Activated CD8-positive, alpha-beta memory T cell treated with anti-CD3 and anti-CD28 coated beads for 4 hours (primary cell): ENCODE measurements at regions not wholly inside any gene's neighbourhood (a gene's known extent, or its start where the extent isn't known, plus 50 kb on each side); places are given as distances from the start of the nearest gene placed in this dataset.
"Not testable (repeated sequence)": the region's sequence is repeated elsewhere in the genome, so short reads cannot be mapped to it uniquely, and the experiment has no call there.

Source experiments
- DNase-seq, 2 donors: peaks; one replicate each; pipeline ENCODE4 v3.0.0-alpha.2; 2020; ENCODE audit warnings: low read depth in 2 of 2

DNA sequence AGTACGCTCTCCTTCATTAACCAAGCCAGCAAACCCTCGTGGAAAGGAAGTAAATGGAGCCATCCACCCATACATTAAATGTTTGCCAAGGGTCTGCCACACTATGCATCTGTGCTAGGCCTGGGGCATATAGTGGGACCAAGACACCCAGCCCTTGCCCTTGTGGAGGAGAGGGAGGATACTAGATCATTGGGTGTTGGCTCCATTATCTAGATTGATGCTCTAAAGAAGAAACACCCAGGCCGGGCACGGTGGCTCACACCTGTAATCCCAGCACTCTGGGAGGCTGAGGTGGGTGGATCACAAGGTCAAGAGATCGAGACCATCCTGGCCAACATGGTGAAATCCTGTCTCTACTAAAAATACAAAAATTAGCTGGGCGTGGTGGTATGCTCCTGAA is 193.3 kb upstream of the CDH5 start:
- not testable (repeated sequence) for DNase-seq

DNA sequence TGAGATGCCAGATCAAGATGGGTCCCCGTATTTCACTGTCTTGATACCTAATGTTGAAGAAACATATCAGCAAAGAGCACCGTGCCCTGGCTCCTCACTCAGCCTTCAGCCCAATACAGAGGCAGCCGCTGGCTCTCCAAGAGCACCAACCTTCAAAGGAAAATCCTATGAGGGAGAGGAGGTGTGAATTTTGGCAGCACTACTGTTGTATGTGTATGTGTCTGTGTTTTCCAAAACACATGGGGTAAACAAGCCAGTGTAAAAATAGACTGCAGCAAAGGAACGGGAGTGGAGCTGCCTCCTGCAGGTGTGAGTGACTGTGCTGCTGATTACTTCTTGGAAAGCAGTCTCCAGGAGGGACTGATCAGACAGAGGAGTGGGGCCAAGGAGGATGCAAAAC is 194.0 kb upstream of the CDH5 start:
- no peak for DNase-seq

- no peak for DNase-seq
Measured at GRCh38 chr16:66171578-66171977, 194.9 kb upstream of the CDH5 start.

GRCh38 chr16:66170989-66171388 is 195.5 kb upstream of the CDH5 start:
- no peak for DNase-seq

DNA sequence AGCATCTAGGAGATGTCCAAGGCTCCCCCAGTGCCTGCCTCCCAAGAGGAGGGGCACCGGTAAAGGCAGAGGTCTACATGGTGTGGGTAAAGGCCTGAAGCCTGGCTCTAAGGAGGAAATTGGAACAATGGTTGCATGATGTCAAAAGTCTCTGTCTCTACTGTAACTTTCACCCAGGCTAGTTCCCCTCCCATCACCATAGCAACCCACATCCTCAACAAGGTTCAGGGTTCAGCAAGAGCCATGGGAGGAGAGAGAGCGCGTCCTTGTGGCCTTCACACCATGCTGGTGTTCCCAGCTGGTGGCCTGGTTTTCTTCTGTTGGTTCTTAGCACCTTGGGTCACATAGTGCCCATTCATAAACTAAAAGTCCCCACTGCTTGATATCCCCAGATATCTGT is 196.7 kb upstream of the CDH5 start:
- DNase-seq = no peak

- DNase-seq = no peak
Measured at GRCh38 chr16:66168777-66169176, 197.7 kb upstream of the CDH5 start.

DNA sequence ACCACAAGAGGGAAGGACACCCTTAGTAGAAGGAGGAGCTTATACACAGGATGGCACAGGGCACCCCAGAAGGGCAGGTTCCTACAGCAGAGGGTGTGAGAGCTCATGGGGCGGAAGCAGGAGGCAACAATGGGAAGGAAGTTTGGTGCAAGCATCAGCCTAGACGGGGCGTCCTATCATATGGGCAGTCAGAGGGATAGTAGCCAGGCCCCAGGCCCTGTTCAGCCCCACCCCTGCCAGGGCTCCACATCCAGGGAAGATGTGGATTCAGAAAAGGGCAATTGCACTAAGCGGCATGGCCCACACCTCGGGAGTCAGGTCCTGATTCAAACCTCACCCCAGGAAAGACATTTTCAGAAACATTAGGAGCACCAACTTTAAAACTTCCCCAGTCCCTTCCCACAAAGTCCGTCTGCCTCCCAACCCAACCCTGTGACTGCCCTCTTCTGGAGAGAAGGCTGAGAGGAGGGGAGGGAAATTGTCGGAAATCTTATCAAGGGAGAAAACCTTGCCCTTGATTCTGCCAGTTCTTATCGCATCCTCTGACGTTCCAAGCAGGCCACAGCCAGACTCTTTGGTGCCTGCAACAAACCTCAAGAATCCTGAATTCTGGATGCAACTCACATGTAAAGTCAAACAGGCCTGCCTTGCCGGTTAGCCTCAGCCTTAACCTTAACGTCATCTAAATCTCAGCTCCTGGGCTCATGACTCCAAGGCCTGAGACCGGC is 198.8 kb upstream of the CDH5 start:
- no peak for DNase-seq

DNA sequence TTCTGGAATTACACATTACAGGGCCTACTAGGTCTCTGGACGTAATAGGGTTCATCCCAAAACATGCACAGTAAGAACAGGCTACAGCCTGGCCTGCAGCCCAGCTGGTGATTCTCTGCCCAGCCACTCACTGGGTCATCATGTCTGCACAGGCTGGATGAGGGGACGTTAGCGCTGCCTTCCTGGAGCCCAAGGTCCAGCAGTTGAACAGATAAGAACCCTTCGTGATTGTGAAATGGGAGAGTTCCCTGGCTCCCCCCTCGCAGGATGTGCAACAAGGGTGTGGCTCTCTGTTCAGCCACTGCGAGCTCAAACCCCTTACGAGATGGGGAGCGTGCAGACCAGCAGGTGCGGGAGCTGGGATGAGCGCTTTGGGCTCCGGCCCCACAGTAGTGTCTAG is 200.0 kb upstream of the CDH5 start:
- no peak for DNase-seq

DNA sequence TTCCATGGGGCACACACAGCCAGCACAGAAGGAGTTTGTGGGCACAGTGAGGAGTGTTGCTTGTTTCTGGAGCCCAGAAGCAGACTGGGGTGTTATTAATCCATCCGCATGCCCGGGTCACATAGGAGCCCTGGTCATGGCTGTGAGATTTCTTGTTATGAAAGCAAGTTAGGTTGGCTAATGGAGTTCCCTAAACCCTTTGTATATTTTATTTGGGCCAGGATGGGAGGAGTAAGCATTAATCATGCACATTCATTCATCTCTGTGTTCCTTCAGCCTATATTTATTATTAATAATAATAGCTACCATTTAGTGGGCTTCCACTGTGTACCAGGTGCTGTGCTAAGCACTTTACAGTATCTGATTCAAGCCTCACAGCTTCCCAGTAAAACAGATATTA is 200.6 kb upstream of the CDH5 start:
- no peak for DNase-seq

DNA sequence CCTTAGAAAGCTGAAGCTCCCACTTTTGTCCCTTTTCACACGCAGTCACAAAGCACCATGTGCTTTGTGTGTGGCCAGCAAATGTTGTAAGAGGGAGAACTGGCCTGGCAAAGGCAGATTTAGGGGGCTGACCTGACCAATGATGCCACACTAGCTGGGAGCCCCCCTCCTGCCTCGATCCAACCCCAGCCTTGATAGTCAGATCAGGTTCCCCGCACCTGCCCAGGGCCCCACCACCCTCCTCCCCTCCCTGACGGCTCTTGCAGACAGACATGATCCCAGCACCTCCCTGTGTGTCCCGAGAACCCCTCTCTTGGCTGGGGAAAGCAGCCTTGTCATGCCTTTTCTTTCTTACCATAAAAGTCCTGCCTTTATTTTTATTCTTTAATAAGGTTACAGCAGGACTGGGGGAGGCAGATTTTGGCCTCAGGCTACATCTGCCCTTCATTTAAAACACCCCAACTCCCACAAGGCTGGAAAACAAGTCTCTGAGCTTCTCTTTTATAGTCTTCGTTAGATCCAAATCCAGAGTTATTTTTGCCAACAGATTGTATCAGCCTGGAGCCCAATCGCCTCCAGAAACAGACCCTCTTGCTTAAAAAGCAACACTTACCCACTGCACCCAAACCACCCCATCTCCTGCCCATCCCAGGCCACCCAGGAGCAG is 201.8 kb upstream of the CDH5 start:
- DNase-seq = no peak

GRCh38 chr16:66162821-66163220 is 203.7 kb upstream of the CDH5 start:
- DNase-seq = no peak

GRCh38 chr16:66161942-66162341 is 204.5 kb upstream of the CDH5 start:
- DNase-seq = no peak

- DNase-seq = no peak
Measured at GRCh38 chr16:66161269-66161668, 205.2 kb upstream of the CDH5 start.

DNA sequence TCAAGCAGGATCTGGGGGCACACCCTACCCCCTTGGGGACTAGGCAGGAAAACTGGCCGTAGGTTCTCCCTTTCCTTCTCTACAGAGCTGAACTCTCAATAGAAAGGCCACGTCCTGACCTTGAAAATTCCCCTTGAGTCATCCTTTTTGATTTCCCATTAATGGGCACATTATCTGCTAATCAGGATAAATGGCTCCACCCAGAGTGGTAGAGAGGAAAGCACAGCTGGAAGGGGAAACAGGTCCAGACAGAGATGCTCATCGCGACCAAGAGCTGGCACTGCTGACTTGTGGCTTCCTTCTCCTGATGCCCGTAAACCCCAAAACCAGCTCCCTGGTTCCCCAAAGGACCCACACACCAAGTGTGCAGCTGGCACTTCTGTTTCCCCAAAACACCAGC is 206.5 kb upstream of the CDH5 start:
- no peak for DNase-seq

DNA sequence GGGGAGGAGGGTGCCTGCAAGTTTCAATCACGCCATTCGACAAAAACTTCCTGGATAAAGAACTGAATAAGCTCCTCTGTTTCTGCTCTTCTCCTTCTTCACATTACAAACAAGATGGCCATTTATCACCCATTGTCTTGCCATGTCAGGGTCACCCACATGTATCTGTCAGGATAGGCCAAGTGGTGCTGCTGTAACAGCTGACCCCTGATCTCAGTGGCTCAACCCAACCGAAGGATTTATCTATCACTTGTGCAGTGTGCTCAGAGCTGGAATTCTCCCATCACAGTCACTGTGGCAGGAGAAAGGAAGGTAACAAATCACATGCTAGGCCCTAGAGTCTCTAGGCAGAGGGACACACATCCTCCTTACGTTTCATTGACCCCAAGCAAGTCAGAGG is 210.0 kb upstream of the CDH5 start:
- no peak for DNase-seq

DNA sequence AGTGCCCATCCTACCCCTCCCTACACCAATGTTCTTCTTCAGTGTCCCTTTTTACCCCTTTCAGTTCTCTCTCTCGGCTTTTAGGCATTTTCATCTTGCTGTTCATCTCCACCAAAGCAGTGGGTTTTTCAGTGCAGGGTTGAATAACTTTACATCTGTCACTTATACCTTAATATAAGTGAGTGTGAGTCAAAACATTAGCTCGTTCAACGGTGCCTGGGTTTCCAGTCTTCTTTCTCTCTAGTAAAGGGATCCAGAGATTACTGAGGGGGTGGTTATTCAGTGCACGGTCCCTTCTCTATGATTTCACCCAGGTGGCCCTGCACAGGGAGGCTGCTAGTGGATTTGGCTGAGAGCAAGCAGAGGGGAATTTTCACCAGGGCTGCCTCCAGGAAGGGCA is 210.6 kb upstream of the CDH5 start:
- no peak for DNase-seq

DNA sequence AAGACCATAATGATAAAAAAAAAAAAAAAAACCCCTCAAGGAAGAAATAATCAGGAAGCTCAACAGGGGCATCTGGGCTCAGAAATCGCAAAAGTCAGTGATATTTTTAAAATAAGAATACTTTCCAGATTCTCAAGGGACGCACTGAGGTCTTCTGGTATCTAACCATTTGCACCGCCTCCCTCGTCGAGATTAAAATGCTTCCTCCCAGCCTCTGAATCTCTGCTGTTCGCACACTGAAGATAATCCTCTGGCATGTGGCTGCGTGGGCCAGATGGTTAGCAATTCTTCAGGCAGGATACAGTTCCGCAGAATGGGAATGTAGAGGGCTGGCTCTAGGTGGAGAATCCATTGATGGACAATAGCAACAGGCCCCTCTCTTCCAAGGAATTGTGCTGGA is 211.7 kb upstream of the CDH5 start:
- DNase-seq = no peak

- no peak for DNase-seq
Measured at GRCh38 chr16:66152823-66153393, 213.6 kb upstream of the CDH5 start.

GRCh38 chr16:66152181-66152580 is 214.3 kb upstream of the CDH5 start:
- DNase-seq = no peak

DNA sequence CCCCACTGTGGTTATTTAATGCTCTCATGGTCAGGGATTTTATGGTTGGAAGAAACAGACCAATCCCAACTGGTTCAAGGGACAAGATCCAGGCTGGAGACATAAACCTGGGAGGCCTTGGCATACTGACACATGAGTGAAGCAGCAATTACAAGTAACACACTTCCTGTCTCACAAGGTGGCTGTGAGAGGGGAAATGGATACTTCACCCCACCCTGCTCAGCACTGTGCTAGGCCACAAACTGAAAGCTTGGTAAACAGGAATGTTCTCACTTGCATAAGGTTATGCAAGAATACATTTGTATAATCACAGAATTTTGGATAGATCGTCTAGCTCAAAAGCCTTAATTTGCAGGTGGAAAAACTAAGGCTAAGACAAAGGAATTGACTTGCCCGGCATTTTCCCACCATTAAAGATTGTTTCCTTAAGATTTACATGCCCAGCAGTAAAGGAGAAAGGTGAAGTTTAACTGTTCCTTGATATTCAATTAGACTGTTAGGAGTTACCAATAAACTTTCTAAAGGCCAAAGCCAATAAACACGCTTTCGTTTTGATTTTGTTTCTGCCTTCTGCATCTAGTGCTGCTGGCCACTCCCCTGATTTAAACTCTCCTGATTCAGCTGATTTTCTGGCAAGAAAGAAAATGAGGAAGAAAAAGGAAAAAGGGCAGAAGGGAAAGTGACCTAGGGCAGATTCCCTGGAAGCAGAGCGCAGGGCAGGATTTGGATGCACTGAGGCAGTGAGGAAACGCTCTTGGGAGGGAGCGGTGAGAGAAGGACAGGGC is 215.6 kb upstream of the CDH5 start:
- peak in 1 of 2 donors; percentile 1 for DNase-seq

DNA sequence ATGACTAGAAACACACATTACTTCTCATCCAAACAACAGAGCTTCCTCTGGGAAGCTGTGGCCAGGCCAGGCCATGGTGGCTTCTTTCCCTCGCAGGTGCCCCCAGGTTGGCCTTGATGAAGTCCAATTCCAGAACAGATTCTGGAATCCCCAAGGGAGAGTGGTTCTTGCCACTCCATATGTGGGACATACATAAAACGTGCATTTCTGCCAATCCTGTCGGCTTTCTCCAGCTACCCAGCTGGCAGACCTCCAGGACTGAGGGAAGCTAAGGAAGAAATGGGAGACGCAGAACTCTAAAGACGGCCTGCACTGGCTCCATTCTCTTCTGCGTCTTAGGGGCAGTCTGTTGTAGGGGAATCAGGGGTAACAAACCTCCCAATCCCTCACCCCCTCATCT is 219.2 kb upstream of the CDH5 start:
- DNase-seq = no peak

DNA sequence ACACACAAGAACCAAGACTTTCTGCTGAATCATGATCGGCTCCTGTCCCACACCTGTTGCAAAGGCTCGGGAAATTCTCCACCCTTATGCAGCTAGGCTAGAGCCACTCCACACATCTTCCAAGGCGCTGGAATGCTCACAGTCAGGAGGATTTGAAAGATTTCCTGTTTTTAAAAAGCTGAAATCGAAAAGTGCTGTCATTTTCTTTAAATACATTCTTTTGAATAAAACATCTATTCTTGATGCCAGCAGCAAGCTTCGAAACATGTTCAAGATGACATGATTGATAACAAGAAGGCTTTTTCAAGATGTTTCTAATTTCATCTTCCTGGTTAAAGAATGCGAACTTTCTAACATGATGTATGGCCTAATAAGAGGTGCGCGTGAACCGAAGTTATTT is 219.7 kb upstream of the CDH5 start:
- DNase-seq = no peak

DNA sequence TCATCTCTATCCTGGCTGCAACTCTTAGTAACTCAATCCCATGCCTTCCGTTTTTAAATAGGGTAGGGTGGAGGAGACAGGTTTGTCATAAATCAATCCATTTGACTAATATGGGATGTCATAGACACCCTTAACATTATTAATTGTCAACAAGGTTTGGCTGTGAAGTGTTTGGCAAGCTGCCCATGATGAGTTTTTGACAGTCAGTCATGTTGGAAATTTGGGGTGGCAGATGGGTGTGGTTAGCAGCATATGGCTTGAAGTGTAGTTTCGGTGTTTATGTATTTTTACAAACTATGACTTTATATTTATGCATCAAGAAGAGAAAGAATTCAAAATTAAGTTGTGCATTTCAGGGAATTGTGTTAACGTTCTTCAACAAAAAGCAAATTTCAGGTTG is 221.8 kb upstream of the CDH5 start:
- DNase-seq = no peak
